ENCODE measurements at regions not wholly inside any gene's neighbourhood (a gene's known extent, or its start where the extent isn't known, plus 50 kb on each side); places are given as distances from the start of the nearest gene placed in this dataset.

DNA sequence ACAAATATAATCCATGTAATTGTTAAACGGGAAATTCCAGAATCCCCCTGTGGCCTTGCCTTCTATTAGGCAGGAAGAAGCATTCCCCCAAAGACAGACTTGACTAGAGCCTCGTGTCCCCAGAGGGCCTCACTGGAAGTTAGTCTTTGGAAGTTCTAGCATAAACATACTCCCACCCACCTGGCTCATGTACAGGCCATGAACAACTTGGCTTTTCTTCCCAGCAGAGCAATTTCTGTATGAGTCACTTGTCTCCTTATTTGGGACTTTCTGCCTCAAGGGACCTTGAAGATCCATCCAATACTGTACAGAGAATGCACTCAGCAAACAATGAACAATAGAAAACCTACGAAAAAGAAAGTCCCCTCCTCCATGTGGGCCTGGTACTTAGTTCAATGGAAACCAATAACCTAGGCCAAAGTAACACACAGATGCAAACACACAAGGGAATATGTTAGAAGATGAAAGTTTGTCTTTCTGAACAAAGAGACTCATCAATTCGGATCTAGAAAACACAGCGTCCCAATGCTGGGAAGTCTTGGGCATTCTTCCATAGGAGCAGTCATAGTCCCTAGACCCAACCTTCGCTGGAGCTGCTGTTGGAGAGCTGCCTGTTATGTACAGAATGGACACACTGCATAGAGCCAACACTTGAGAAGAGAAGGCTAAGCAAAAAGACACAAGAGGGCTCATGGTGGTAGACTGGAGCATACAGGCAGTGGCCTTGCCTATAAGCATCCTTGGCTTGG lies 303.5 kb downstream of the HRH4 start:
- H3K79me2 ChIP-seq (ENCODE audit: control insufficient read depth in 1 of 2, insufficient read depth in 2 of 2, low read length in 2 of 2): no peaks in the 10 kb centered on the region
- no peak overlapping the region for H2BK120ac ChIP-seq (replicated peaks; ENCODE audit: low read depth, low read length)
- H4K8ac ChIP-seq (ENCODE audit: extremely low read depth, insufficient read depth, low read length): no peak overlapping the region
- no peak overlapping the region for H3K14ac ChIP-seq (ENCODE audit: insufficient read length)
- no peaks in the 10 kb centered on the region for H3K4me1 ChIP-seq (replicated peaks in 1 of 4; ENCODE audit: control insufficient read depth in 3 of 4, insufficient read depth in 4 of 4, low read length in 3 of 4)
- H3K36me3 ChIP-seq (ENCODE audit: control insufficient read depth in 2 of 4, insufficient read depth in 4 of 4, low read length in 3 of 4): no peaks in the 10 kb centered on the region
- H2BK15ac ChIP-seq (ENCODE audit: low read length): no peak overlapping the region
- no peak overlapping the region for H3K9ac ChIP-seq (replicated peaks in 1 of 4; ENCODE audit: extremely low read depth in 1 of 4, low read depth in 3 of 4, low read length in 3 of 4)
- ChIA-PET CTCF (ENCODE audit: partially characterized antibody) (no interaction called here), POLR2A (ENCODE audit: partially characterized antibody) (no interaction called here)
- H3K4ac ChIP-seq (replicated peaks; ENCODE audit: insufficient read length, low read depth, low read length): no peak overlapping the region
- no peak overlapping the region for H3K4me2 ChIP-seq (ENCODE audit: insufficient read depth in 1 of 2, low read depth in 2 of 2, low read length in 2 of 2)
- TF ChIP-seq, protein P1, sequence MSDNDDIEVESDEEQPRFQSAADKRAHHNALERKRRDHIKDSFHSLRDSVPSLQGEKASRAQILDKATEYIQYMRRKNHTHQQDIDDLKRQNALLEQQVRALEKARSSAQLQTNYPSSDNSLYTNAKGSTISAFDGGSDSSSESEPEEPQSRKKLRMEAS (IDR thresholded peaks at IDR 0.05): no peak
- TF ChIP-seq HDAC2 (IDR thresholded peaks at IDR 0.05; ENCODE audit: borderline replicate concordance in 1 of 2, low read depth in 2 of 2, low read length in 2 of 2): no peak
- no peak for TF ChIP-seq E2F6 (IDR thresholded peaks at IDR 0.05)
- H3K56ac ChIP-seq (replicated peaks; ENCODE audit: insufficient read length, low read depth, low read length): no peak overlapping the region
- H3K18ac ChIP-seq (ENCODE audit: extremely low read depth, low read length): no peak overlapping the region
- no peaks in the 10 kb centered on the region for H4K20me1 ChIP-seq (replicated peaks in 1 of 2; ENCODE audit: control insufficient read depth in 1 of 2, insufficient read depth in 2 of 2, low read length in 2 of 2)
- no peak overlapping the region for H2BK5ac ChIP-seq (ENCODE audit: low read depth, low read length)
- H4K5ac ChIP-seq (ENCODE audit: insufficient read length, low read depth, low read length): no peak overlapping the region
- DNase-seq (ENCODE audit: low read depth in 1 of 2, low spot score in 2 of 2): no peak
- H3K79me1 ChIP-seq (ENCODE audit: low read depth, low read length): no peaks in the 10 kb centered on the region
- no peaks in the 10 kb centered on the region for H3K23me2 ChIP-seq (ENCODE audit: low read depth, low read length)
- no peak overlapping the region for H4K91ac ChIP-seq (replicated peaks; ENCODE audit: insufficient read length, low read length)
- 89% methylated on average over 6 of the region's 6 CpGs; no CpG with 5 or more reads in 1 of the 2 experiments for WGBS, 2 experiments (ENCODE audit: extremely low coverage in 1 of 2, insufficient coverage in 1 of 2, insufficient read length in 1 of 2, insufficient replicate concordance in 2 of 2, low coverage in 1 of 2, low lambda C conversion rate in 2 of 2, missing lambda C conversion rate in 1 of 2)
- no peak overlapping the region for H2BK20ac ChIP-seq (ENCODE audit: low read length)
- H3K23ac ChIP-seq (ENCODE audit: insufficient read length): no peak overlapping the region
- no peak overlapping the region for H2BK12ac ChIP-seq (ENCODE audit: low read depth, low read length)
- no peak overlapping the region for H2AFZ ChIP-seq (ENCODE audit: low read length)
- FAIRE-seq: no peak
- H3K9me3 ChIP-seq (ENCODE audit: insufficient read depth in 2 of 2, low read depth in 1 of 2, low read length in 1 of 2): no peaks in the 10 kb centered on the region
- no peak overlapping the region for H3K4me3 ChIP-seq (ENCODE audit: extremely low read depth in 1 of 4, insufficient read depth in 2 of 4, low read depth in 3 of 4, low read length in 4 of 4)
- no peaks in the 10 kb centered on the region for H3K27me3 ChIP-seq (replicated peaks in 1 of 4; ENCODE audit: control insufficient read depth in 3 of 4, extremely low read depth in 1 of 4, insufficient read depth in 3 of 4, low read length in 3 of 4)
- H2AK5ac ChIP-seq (ENCODE audit: low read depth, low read length): no peak overlapping the region
- H3K27ac ChIP-seq (ENCODE audit: low read depth, low read length): no peak overlapping the region
